Spleen (tissue), 11 donors: ENCODE measurements at regions not wholly inside any gene's neighbourhood (a gene's known extent, or its start where the extent isn't known, plus 50 kb on each side); places are given as distances from the start of the nearest gene placed in this dataset.

Experiments
- DNase-seq: peaks from one replicate; pipeline ENCODE4 v3.0.0-alpha.2; 2020
- H3K27ac ChIP-seq, 8 donors: fragments of 200-600 bp; sonication (generic) in 7 of 8; 1 replicate in 4 of 8; 2 replicates in 4 of 8; pipeline versions ENCODE4 v1.5.0 to v1.8.0; 2016 to 2021; ENCODE audit warnings: inconsistent platforms in 4 of 8, mild to moderate bottlenecking in 4 of 8, moderate library complexity in 1 of 8
- H3K27me3 ChIP-seq, 7 donors: fragments of 200-600 bp; sonication (generic) in 6 of 7; replicated peaks in 1 of 7; 1 replicate in 4 of 7; 2 replicates in 3 of 7; pipeline versions ENCODE4 v1.5.0 to v1.8.0; 2016 to 2021; ENCODE audit warnings: inconsistent platforms in 3 of 7, mild to moderate bottlenecking in 1 of 7
- H3K36me3 ChIP-seq, 6 donors: fragments of 200-600 bp; sonication (generic) in 5 of 6; 1 replicate in 4 of 6; 2 replicates in 2 of 6; pipeline versions ENCODE4 v1.5.0 to v1.8.0; 2016 to 2021; ENCODE audit warnings: inconsistent platforms in 2 of 6
- H3K4me1 ChIP-seq, 6 donors: fragments of 200-600 bp; sonication (generic) in 5 of 6; 1 replicate in 3 of 6; 2 replicates in 3 of 6; pipeline versions ENCODE4 v1.5.0 to v1.8.0; 2016 to 2021; ENCODE audit warnings: inconsistent platforms in 3 of 6
- H3K4me3 ChIP-seq, 8 donors: fragments of 200-600 bp; sonication (generic) in 7 of 8; 1 replicate in 4 of 8; 2 replicates in 4 of 8; pipeline versions ENCODE4 v1.5.0 to v1.8.0; 2016 to 2021; ENCODE audit warnings: inconsistent platforms in 4 of 8, mild to moderate bottlenecking in 4 of 8, moderate library complexity in 2 of 8
- H3K9me3 ChIP-seq, 8 donors: fragments of 200-600 bp; sonication (generic) in 7 of 8; 1 replicate in 4 of 8; 2 replicates in 4 of 8; pipeline versions ENCODE4 v1.5.0 to v1.8.0; 2016 to 2021; ENCODE audit warnings: inconsistent platforms in 4 of 8
- CTCF ChIP-seq, 11 experiments: fragments of 200-600 bp in 7 of 11; fragments of 450-650 bp in 4 of 11; sonication (generic) in 4 of 11; IDR thresholded peaks in 8 of 11; conservative IDR thresholded peaks in 3 of 11; 1 replicate in 7 of 11; 2 replicates in 4 of 11; pipeline versions ENCODE4 v1.4.0 to v1.8.0; 2016 to 2021; ENCODE audit warnings: antibody characterized with exemption in 11 of 11, inconsistent platforms in 4 of 11, mild to moderate bottlenecking in 1 of 11
- POLR2A ChIP-seq, 3 donors: fragments of 450-650 bp; IDR thresholded peaks; one replicate each; pipeline ENCODE4 v1.5.1; 2017; ENCODE audit warnings: antibody characterized with exemption in 3 of 3, mild to moderate bottlenecking in 1 of 3
- POLR2AphosphoS5 ChIP-seq, 3 donors: sonication (generic); formaldehyde crosslinking; IDR thresholded peaks; one replicate each; pipeline ENCODE4 v1.5.1; 2017; ENCODE audit warnings: antibody characterized with exemption in 3 of 3
- WGBS, 5 donors: extraction: QIAGEN DNeasy Blood & Tissue Kit in 3 of 5; methylation state at CpG; one replicate each; pipeline versions ENCODE4 v1.1.5 to v1.1.7; 2013 to 2018; 5-methylcytosine and 5-hydroxymethylcytosine counted together
- intact Hi-C: fragments of 100-400 bp; cut with DNase I; formaldehyde crosslinking; loops from one replicate; pipeline ENCODE4 v1.15.0; 2023; ENCODE audit warnings: low total_unique reads
- donor health status: healthy with polysubstance abuse.
- donor health status: DM: no; HTN: no; CAD: no; lungs with moderate emphysema.
- donor health status: DM: no; HTN: no; CAD: no.
- donor health status: Bipolar disorder and iron deficiency.
- donor health status: healthy.
- donor health status: DM: no; HTN: no; CAD: no.
- donor health status: DM: yes; HTN: yes; CAD: no.

GRCh38 chr15:85297537-85297936 is 82.9 kb upstream of the AKAP13 start:
- H3K9me3 ChIP-seq = no peaks in the 10 kb centered on the region
- intact Hi-C loops = loop anchor here (10.0 kb wide), 1 partner anchor 207 kb away; no protein-coding TSS in a partner anchor
- no peak overlapping the region for H3K4me3 ChIP-seq
- no peak overlapping the region for H3K27ac ChIP-seq
- TF ChIP-seq POLR2A (IDR thresholded peaks at IDR 0.05) (no peak), CTCF (IDR thresholded peaks at IDR 0.05 in 8 of 11, conservative IDR thresholded peaks at IDR 0.05 in 3 of 11) (no peak), POLR2AphosphoS5 (IDR thresholded peaks at IDR 0.05) (no peak)
- H3K4me1 ChIP-seq = peaks cover 0 to 12% (median 10%) of the 10 kb centered on the region in 6 donors
- no peaks in the 10 kb centered on the region for H3K27me3 ChIP-seq
- no peak for DNase-seq
- WGBS, 5 donors = 95 to 98% (median 97%) methylated on average over 7 of the region's 7 CpGs
- no peaks in the 10 kb centered on the region for H3K36me3 ChIP-seq

GRCh38 chr15:85298366-85298765 is 82.0 kb upstream of the AKAP13 start:
- intact Hi-C loops = loop anchor here (10.0 kb wide), 1 partner anchor 206 kb away; no protein-coding TSS in a partner anchor

GRCh38 chr15:85298941-85299340 is 81.5 kb upstream of the AKAP13 start:
- no peak for DNase-seq
- Histone ChIP-seq H3K27me3 (no peaks in the 10 kb centered on the region), H3K36me3 (no peaks in the 10 kb centered on the region), H3K4me1 (peaks cover 0 to 12% (median 10%) of the 10 kb centered on the region in 6 donors), H3K27ac (no peak overlapping the region), H3K4me3 (no peak overlapping the region), H3K9me3 (no peaks in the 10 kb centered on the region)
- WGBS, 5 donors = 88 to 100% (median 95%) methylated on average over 1 of the region's 1 CpG
- TF ChIP-seq POLR2AphosphoS5 (IDR thresholded peaks at IDR 0.05) = no peak
- TF ChIP-seq POLR2A (IDR thresholded peaks at IDR 0.05) = no peak
- TF ChIP-seq CTCF (IDR thresholded peaks at IDR 0.05 in 8 of 11, conservative IDR thresholded peaks at IDR 0.05 in 3 of 11) = no peak
- intact Hi-C loops = loop anchor here (10.0 kb wide), 1 partner anchor 206 kb away; no protein-coding TSS in a partner anchor

More at GRCh38 chr15:85298366-85298765, 82.0 kb upstream of the AKAP13 start:
- Histone ChIP-seq H3K9me3 (no peaks in the 10 kb centered on the region), H3K4me1 (peaks cover 0 to 12% (median 10%) of the 10 kb centered on the region in 6 donors), H3K27ac (no peak overlapping the region), H3K27me3 (no peaks in the 10 kb centered on the region), H3K4me3 (no peak overlapping the region), H3K36me3 (no peaks in the 10 kb centered on the region)
- 85 to 90% (median 87%) methylated on average over 3 to 4 of the region's 4 CpGs for WGBS, 5 donors
- TF ChIP-seq CTCF (IDR thresholded peaks at IDR 0.05 in 8 of 11, conservative IDR thresholded peaks at IDR 0.05 in 3 of 11) (no peak), POLR2A (IDR thresholded peaks at IDR 0.05) (no peak), POLR2AphosphoS5 (IDR thresholded peaks at IDR 0.05) (no peak)
- DNase-seq = no peak

GRCh38 chr15:85302271-85302670 is 78.1 kb upstream of the AKAP13 start:
- Histone ChIP-seq H3K4me3 (no peak overlapping the region), H3K27ac (no peak overlapping the region), H3K9me3 (no peaks in the 10 kb centered on the region), H3K36me3 (no peaks in the 10 kb centered on the region), H3K27me3 (no peaks in the 10 kb centered on the region), H3K4me1 (peaks cover 0 to under 1% (median 0%) of the 10 kb centered on the region in 6 donors)
- TF ChIP-seq POLR2A (IDR thresholded peaks at IDR 0.05) (no peak), POLR2AphosphoS5 (IDR thresholded peaks at IDR 0.05) (no peak), CTCF (IDR thresholded peaks at IDR 0.05 in 8 of 11, conservative IDR thresholded peaks at IDR 0.05 in 3 of 11) (no peak)
- intact Hi-C loops = no loop called here
- DNase-seq = no peak
- WGBS, 5 donors = 67 to 84% (median 78%) methylated on average over 2 of the region's 2 CpGs
